Cardiac septum (tissue), 1 donor: ENCODE measurements at regions not wholly inside any gene's neighbourhood (a gene's known extent, or its start where the extent isn't known, plus 50 kb on each side); places are given as distances from the start of the nearest gene placed in this dataset.
"Not testable (repeated sequence)": the region's sequence is repeated elsewhere in the genome, so short reads cannot be mapped to it uniquely, and the experiment has no call there.

Source experiments
- DNase-seq: peaks from one replicate; pipeline ENCODE4 v3.0.0-alpha.2; 2020; ENCODE audit warnings: low spot score
- intact Hi-C: fragments of 100-400 bp; cut with DNase I; formaldehyde crosslinking; loops from one replicate; pipeline ENCODE4 v1.14.0; 2022
- donor health status: DM: no; HTN: no; CAD: no.

DNA sequence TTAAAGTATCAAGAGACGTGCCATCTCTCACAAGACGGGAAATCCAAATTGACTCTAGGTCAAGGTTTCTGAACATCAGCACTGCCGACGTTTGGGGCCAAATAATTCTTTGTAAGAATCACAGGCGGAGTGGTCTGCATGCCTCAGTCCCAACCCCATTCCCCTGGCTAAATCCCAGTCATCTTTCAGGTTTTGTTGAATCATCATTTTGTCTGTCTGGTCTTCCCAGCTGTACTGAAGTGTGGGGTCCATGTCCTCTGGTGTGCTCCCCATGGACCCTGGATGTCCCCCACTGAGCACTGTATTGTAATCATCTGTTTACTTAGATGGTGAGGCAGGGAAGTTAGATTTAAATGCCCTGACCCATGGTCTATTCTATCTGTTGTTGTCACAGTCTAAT lies 103.6 kb upstream of the GALNT18 start:
- no peak for DNase-seq
- intact Hi-C loops: no loop called here

DNA sequence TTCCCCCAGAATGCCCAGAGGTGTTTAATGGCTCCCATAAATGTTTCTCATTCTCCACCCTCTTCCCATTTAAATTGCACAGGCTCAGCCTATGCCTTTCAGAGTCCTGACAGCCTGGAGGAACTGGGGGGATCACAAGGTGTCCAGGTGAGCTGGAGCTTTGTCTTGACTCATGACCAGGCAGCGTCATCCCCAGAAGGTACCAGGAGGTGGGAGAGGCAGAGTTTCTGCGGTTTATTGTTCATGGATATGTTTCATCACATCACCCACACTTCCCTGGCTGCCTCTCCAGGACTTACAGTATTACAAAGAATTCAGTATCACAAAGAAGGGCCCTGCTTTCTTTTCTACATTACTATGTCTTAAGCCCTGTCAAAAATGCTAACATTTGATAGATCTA lies 103.2 kb upstream of the GALNT18 start:
- intact Hi-C loops: no loop called here
- no peak for DNase-seq

DNA sequence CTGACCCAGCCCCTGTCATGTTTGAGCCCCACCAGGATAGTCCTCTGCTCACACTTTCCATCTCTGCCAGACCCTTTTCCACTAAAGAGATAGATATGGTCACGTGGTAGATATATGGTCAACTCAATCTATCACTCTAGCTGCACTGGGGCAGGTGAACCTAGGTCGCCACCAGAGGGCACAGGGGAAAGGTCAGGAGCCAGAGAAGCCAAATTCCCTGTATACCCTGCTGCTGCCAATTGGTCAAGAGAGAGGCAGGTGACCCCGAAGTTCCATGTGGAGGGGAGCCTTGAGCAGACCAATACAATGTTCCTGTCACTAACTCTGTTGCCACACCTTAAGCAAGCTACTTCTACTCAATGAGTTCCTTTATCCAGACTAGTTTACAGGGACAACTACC lies 101.1 kb upstream of the GALNT18 start:
- no peak for DNase-seq
- intact Hi-C loops: no loop called here

DNA sequence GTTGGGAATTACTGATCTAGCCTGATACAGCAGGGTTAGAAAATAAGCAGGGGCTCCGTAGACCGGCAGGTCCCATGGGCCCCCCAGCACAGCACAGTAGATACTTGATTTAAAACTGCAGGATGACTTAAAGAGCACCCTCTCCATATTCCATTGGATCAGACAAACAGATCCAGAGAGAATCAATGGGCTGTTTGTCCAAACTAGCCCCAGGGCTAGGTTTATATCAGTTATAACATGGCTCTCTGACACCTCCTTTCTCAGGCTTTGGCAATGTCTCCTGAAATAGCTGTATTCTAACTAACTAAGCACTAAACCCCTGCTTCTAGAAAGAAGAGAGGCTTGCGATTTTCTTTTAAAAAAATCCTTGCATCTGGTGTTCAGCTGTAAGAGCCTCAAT lies 100.4 kb upstream of the GALNT18 start:
- intact Hi-C loops: no loop called here

DNA sequence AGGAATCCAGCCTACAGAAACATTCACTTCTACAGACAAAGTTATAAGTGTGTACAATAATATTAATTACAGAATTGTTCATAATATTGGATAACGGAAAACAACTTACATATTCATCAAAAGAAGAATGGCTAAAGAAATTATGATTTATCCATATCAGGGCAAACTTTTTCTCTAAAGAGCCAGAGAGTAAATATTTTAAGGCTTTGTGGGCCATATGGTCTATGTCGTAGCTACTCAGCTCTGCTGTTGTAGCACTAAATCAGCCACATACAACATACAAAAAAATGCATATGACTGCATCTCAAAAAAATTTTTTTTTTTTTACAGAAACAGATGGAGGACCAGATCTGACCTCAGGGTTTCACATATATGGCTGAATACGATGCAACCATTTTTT lies 96.7 kb upstream of the GALNT18 start:
- DNase-seq: no peak
- intact Hi-C loops: no loop called here

More for the DNA sequence above, 100.4 kb upstream of the GALNT18 start:
- no peak for DNase-seq

DNA sequence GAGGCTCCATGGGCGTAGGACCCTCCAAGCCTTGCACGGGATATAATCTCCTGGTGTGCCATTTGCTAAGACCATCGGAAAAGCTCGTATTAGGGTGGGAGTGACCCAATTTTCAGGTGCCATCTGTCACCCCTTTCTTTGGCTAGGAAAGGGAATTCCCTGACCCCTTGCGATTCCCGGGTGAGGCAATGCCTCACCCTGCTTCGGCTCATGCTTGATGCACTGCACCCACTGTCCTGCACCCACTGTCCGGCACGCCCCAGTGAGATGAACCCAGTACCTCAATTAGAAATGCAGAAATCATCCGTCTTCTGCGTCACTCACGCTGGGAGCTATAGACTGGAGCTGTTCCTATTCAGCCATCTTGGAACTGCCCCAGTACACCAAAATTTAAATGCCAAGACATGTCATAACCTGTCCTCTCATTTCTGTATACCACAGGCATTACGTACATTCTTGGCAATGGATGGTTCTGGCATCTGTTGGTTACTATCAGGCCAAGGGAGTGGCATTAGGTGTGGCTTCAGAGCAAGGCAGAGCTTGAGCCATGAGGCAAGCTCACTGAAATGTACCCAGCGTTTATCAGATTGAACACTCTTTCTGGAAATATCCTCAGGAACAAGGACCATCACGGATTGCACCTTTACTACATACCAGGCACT lies 95.4 kb upstream of the GALNT18 start:
- no peak for DNase-seq

DNA sequence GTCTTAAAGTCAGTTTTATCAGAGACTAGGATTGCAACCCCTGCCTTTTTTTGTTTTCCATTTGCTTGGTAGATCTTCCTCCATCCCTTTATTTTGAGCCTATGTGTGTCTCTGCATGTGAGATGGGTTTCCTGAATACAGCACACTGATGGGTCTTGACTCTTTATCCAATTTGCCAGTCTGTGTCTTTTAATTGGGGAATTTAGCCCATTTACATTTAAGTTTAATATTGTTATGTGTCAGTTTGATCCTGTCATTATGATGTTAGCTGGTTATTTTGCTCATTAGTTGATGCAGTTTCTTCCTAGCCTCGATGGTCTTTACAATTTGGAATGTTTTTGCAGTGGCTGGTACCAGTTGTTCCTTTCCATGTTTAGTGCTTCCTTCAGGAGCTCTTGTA lies 93.3 kb upstream of the GALNT18 start:
- intact Hi-C loops, DNase-seq: not testable (repeated sequence)

More for the DNA sequence above, 95.4 kb upstream of the GALNT18 start:
- intact Hi-C loops: no loop called here

DNA sequence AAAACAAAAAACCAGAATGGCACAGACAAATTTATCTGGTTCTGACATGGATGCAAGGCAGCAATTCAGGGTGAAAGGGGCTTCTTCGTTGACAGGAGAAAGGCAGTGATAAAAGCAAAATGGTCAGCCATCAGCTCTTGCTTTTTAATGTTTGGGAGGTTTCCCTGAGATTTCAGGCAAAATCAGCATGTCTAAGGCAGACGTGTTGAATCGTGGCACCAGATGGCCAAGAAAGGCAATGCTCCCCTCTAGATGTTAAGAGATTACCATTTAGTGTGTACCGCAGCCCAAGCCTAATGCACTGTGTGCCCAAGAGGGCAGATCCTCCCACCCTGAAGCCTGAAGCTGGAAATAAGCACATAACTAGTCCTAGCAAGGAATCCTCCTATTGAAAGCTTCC lies 88.8 kb upstream of the GALNT18 start:
- intact Hi-C loops: no loop called here
- DNase-seq: no peak

DNA sequence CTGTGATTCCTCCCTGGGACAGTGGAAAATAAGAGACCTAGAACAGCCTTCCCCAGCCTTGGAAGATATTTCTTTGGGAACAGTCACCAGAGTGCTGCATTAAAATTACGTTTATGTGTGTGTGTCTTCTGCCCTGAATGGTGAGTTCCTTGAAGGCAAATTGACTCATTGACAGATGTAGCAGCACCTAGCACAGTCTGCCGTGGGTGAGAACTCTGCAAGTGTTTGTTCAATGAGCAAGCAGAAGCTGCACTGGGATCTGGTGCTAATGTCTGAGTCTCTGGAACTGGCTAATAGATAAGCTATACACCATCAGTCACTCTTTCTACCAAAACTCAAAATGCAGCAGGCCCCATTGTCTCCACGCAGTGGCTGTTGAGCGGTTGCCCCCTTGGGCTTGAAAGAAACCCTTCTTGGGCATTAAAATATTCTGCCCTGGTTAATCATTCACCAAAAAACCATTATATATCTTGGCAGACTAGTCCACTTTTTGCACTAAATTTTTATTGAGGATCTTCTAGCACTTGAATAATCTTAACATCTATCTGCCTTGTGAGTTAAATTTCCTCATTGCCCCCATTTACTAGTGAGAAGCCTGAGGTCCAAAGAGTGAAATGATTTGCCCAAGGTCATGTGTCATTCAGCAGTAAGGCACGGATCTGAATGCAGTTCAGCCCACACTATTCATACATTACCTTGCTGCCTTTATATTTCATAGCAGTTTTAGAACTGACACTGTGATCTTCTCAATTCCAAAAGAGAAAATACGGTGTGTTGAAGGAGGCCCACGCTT lies 87.8 kb upstream of the GALNT18 start:
- DNase-seq: no peak
- intact Hi-C loops: no loop called here

DNA sequence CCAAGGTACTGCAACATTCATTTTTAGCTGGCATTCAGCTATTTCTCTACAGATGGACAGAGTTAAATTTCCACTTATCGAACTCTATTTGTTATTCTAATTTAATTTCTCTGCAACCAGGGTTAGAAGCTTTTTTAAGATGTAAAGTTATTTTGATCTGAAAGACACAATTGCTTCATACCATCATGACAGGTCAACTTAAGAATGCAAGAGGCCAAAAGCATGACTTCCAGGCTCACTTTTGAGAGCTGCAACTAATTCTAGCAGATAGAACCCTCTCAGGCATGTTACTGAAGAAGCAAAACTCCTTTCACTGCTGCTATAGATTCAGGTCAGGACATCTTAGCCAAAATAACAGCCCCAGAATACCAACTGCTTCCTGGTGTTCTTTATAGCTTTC lies 86.5 kb upstream of the GALNT18 start:
- no peak for DNase-seq
- intact Hi-C loops: no loop called here

DNA sequence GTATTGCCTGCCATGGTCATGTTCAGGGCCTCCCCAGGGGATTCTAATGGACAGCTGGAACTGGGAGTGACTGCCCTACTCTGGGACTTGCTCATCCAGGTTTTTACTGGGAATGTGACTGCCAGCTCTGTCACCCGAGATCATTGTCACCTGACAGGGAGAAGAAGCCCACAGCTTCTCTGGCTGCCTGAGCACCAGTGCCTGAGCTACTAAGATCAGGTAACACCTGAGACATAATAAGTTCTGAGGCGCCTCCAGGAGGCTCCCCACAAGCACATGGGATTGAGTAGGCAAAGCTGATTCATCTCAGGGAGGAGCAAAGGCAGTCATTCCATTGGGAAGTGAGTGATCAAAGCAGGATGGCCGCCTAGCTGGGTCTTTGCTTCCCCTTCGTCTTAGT lies 84.2 kb upstream of the GALNT18 start:
- no peak for DNase-seq
- intact Hi-C loops: no loop called here

DNA sequence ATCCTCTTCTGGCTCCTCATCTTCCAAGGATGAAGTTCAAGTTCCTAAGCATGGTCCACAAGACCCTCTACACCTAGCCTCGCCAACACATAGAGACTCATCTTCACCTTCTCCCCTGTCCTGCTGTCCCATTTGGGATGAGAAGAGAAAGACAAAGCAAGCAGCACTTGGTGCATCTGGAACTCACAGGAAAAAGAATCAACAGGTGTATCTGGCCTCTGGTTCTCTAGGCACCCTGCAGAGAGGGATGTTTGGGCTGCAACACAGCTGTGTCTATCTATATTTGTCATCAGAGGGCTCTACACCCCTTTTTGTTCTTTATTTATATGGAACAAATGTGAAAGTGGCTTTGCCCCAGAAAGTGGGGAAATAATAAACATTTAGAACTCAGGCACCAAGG lies 82.1 kb upstream of the GALNT18 start:
- intact Hi-C loops: no loop called here
- DNase-seq: no peak

DNA sequence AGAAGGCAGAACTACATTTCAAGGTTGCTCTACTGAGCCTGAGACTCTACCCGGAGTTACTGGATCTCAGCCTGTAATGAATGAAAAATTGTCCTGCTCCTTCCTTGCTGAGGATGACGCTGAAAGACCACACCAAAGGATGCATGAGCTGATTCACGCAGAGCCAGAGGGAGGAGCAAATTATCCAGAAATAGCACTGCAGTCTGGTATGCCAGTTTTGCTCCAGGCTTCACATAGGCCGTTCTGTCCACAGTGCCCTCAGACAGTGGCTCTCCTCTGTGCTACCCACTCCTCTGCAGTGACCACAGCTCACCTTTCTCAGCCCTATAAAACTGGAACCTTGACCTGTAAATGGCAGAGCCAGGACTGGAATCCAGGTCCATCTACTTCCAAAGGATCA lies 79.3 kb upstream of the GALNT18 start:
- intact Hi-C loops: no loop called here
- no peak for DNase-seq

DNA sequence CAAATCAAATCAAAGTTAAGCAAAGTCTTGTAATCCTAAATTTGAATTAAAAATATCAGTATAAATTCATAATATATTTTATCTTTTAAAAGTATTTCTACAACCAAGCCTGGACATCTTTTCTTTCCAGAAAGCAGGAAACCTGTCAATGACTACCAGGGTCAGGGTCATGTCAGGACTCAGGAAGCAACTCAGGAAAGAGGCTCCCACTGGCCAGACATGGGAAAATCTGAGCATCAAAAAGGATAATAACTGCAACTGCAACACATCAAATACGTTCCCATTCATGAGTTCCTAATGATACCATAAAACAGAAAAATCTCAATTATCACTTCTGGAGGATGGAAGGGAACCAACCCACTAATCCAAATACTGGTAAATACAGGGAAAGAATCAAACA lies 76.0 kb upstream of the GALNT18 start:
- no peak for DNase-seq
- intact Hi-C loops: no loop called here

DNA sequence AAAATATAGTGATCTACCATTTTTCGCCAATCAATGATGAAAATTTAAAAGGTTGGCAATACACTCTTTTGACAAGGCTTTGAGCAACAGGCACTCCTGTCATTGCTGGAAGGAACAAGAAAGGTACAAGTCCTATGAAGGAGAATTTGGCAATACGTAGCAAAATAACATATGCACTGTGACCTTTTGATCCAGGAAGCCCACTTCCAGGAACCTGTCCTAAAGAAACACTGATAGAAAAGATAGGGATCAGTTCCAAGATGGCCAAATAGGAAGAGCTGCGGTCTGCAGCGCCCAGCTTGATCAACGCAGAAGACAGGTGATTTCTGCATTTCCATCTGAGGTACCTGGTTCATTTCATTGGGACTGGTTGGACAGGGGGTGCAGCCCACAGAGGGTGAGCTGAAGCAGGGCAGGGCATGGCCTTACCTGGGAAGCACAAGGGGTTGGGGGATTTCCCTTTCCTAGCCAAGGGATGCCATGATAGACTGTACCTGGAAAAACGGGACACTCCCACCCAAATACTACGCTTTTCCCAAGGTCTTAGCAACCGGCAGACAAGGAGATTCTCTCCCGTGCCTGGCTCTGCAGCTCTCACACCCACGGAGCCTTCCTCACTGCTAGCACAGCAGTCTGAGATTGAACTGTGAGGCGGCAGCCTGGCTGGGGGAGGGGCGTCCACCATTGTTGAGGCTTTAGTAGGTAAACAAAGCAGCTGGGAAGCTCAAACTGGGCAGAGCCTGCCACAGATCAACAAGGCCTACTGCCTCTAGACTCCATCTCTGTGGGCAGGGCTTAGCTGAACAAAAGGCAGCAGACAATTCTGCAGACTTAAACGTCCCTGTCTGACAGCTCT lies 69.7 kb upstream of the GALNT18 start:
- DNase-seq: no peak
- intact Hi-C loops: no loop called here

DNA sequence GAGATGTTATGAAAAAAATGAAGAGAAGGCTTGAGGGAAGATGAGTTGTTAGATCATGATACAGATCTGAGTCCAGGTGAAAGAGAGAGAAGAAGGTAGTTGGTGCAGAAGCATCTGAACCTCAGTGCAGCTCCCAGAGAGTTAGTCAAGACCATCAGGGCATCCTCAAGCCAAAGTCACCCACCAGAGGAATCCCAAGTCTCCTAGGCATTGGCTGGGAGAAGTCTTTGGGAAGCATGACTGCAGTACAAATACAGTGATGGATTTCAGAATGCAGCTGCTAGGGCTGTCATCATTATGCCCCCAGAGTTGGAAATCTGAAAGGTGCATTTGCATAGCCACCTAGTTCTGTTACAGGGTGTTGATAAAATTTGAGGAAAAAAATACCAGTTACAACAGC lies 59.7 kb upstream of the GALNT18 start:
- intact Hi-C loops: no loop called here
- no peak for DNase-seq

DNA sequence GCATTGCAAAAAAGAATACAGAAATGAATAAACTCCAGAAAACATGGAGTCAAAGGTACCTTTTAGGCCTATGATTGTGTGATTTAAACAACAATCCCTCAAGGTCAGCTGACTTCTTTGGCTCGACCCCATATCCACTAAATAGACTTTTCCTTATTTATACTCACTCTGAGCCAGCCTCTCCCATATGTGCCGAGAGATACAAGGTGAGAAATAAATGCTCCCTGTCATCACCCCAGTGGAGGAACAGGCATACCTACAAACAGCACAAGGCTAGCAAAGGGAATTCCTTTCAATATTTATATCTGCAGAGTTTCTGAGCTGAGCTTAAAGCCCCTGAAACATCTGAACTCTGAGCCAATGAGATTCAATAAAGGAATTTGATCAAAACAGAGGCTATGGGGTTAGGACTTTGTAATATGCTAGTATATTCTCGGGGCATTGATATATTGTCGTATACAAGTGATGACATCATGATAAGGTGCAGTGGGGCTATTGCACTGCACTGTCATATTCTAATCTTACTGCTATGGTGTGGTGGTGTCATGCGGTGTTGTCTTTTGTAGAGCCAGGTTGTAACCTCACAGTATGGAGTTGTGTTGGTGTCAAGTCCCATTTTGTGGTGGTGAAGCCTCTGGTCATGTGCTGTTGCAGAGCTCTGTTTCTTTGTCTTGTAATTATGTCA lies 56.0 kb upstream of the GALNT18 start:
- no peak for DNase-seq

DNA sequence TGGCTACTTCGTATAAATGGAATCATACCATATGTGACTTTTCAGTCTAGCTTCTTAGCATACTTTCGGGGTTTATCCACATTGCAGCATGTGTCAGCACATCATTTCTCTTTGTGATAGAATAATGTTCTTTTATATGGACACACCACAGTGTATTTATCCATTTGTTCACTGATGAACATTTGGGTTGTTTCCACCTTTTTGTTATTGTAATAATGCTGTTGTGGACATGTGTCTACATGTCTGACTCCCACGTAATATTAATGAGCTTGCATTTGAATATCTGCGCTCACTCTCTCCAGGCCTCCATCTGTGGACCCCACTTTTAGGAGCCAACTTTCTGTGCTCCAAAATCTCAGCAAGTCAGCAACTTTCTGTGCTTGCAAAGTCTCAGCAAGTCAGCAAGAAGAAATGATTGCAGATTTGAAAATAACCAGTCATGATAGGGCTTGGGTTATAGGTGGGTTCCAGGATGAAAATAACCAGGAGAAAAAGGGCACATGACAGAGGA lies 53.9 kb upstream of the GALNT18 start:
- intact Hi-C loops: no loop called here

More for the DNA sequence above, 56.0 kb upstream of the GALNT18 start:
- intact Hi-C loops: no loop called here

DNA sequence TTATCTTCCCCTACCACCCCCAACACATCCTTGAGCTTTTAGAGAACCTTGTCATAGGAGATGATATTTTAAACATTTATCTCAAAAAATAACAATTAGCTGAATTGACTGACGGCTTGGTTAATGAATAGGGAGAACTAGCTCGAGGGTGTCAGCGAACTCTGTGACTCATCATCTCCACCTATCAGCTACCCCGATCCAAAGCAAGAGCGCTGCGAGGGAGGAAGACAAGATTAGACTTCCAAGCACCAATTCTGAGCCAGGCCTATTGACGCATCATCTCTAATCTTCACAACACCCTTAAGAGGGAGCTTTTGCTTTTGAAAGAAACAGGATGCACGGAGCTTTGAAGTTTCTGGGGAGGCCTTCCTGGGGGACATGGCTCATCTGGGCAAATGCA lies 51.0 kb upstream of the GALNT18 start:
- no peak for DNase-seq
- intact Hi-C loops: no loop called here

More for the DNA sequence above, 53.9 kb upstream of the GALNT18 start:
- no peak for DNase-seq

DNA sequence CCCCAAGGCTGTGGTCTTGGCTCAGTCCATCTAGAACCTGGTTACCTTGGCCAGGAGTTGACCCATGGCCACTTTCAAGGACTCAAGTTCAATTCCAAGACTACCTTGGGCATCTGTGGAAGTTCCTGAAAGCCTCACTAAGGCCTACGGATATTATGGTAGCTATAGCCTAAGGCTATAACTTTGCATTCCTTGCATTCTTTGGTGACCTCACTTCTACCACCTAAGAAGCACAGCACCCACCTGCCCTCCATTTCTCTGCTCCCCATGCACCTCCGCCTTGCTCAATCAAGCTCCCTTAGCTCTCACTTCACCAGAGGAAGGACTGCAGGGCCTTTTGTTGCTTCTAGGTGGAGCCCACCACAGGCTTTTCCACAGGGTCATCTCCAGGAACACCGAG lies 50.3 kb upstream of the GALNT18 start:
- no peak for DNase-seq
- intact Hi-C loops: no loop called here
